A549 (cell line): ENCODE measurements at regions not wholly inside any gene's neighbourhood (a gene's known extent, or its start where the extent isn't known, plus 50 kb on each side); places are given as distances from the start of the nearest gene placed in this dataset.

Experiments used
- CHD2 ChIP-seq: fragments of 150-350 bp; IDR thresholded peaks from 2 replicates; pipeline ENCODE4 v1.6.1; 2014; ENCODE audit warnings: low read length; ENCODE audit not compliant: partially characterized antibody
- CHD4 ChIP-seq: fragments of 200-600 bp; sonication (generic); IDR thresholded peaks from 2 replicates; pipeline ENCODE4 v1.6.1; 2016; ENCODE audit warnings: antibody characterized with exemption, mild to moderate bottlenecking, borderline replicate concordance
- CTCF ChIP-seq: fragments of >200 bp; sonication (Bioruptor Twin); formaldehyde crosslinking; IDR thresholded peaks from 3 replicates; pipeline ENCODE4 v1.5.1; 2016
- EP300 ChIP-seq, 2 experiments: fragments of >200 bp; sonication (Bioruptor Twin); formaldehyde crosslinking; IDR thresholded peaks; 2 replicates in 1 of 2; 3 replicates in 1 of 2; pipeline ENCODE4 v1.6.1; 2016 to 2017
- NFE2L2 ChIP-seq: fragments of 150-350 bp; conservative IDR thresholded peaks from 2 replicates; pipeline ENCODE4 v1.6.1; 2014; ENCODE audit warnings: low read length
- REST ChIP-seq: fragments of 200-600 bp; sonication (generic); IDR thresholded peaks from 2 replicates; pipeline ENCODE4 v1.6.1; 2016; ENCODE audit warnings: antibody characterized with exemption, mild to moderate bottlenecking, moderate library complexity

- TF ChIP-seq REST (no peak), CHD2 (no peak), CTCF (no peak), EP300 (IDR thresholded peaks at IDR 0.05) (no peak), CHD4 (no peak), NFE2L2 (no peak)
Measured at GRCh38 chr4:97016186-97016907, 1126.9 kb downstream of the STPG2 start.
